HEK293T (cell line): ENCODE measurements at regions not wholly inside any gene's neighbourhood (a gene's known extent, or its start where the extent isn't known, plus 50 kb on each side); places are given as distances from the start of the nearest gene placed in this dataset.

Experiments used
- CTCF ChIA-PET: fragments of 350-600 bp; formaldehyde crosslinking; extraction: SDS; loops from one replicate; lab custom pipeline; 2021; ENCODE audit warnings: antibody characterized with exemption, inconsistent platforms; lab: Yijun Ruan, JAX
- POLR2A ChIA-PET: fragments of 350-600 bp; formaldehyde crosslinking; extraction: SDS; loops from one replicate; lab custom pipeline; 2020; ENCODE audit warnings: antibody characterized with exemption, inconsistent platforms; lab: Yijun Ruan, JAX
- DNase-seq: peaks from one replicate; pipeline ENCODE4 v3.0.0; 2012; ENCODE audit warnings: mixed read lengths; ENCODE audit errors: extremely low spot score
- BHLHE40 ChIP-seq: fragments of 450-650 bp; IDR thresholded peaks from 2 replicates; pipeline ENCODE4 v1.6.1; 2016; ENCODE audit warnings: mild to moderate bottlenecking, moderate library complexity, borderline replicate concordance
- CTBP1 ChIP-seq: fragments of 450-650 bp; IDR thresholded peaks from 2 replicates; pipeline ENCODE4 v1.6.1; 2016; ENCODE audit warnings: borderline replicate concordance
- ELF4 ChIP-seq: fragments of 450-650 bp; IDR thresholded peaks from 2 replicates; pipeline ENCODE4 v1.6.1; 2017; ENCODE audit warnings: antibody characterized with exemption
- FOXA1 ChIP-seq: fragments of 450-650 bp; IDR thresholded peaks from 2 replicates; pipeline ENCODE4 v1.6.1; 2016; ENCODE audit warnings: mild to moderate bottlenecking
- FOXK2 ChIP-seq: fragments of 450-650 bp; IDR thresholded peaks from 2 replicates; pipeline ENCODE4 v1.6.1; 2016; ENCODE audit warnings: mild to moderate bottlenecking
- FOXM1 ChIP-seq: fragments of 450-650 bp; IDR thresholded peaks from 2 replicates; pipeline ENCODE4 v1.6.1; 2017; ENCODE audit warnings: mild to moderate bottlenecking, borderline replicate concordance
- HDGF ChIP-seq: fragments of 450-650 bp; IDR thresholded peaks from 2 replicates; pipeline ENCODE4 v1.6.1; 2017; ENCODE audit warnings: antibody characterized with exemption, borderline replicate concordance
- L3MBTL2 ChIP-seq: fragments of 450-650 bp; conservative IDR thresholded peaks from 2 replicates; pipeline ENCODE4 v1.6.1; 2016; ENCODE audit warnings: mild to moderate bottlenecking
- LEF1 ChIP-seq: fragments of 450-650 bp; IDR thresholded peaks from 2 replicates; pipeline ENCODE4 v1.6.1; 2017; ENCODE audit warnings: mild to moderate bottlenecking, borderline replicate concordance
- NFRKB ChIP-seq: fragments of 450-650 bp; IDR thresholded peaks from 2 replicates; pipeline ENCODE4 v1.6.1; 2016; ENCODE audit warnings: mild to moderate bottlenecking, moderate library complexity
- SP1 ChIP-seq: fragments of 450-650 bp; IDR thresholded peaks from 2 replicates; pipeline ENCODE4 v1.6.1; 2017
- SUZ12 ChIP-seq: fragments of 450-650 bp; IDR thresholded peaks from 2 replicates; pipeline ENCODE4 v1.6.1; 2016; ENCODE audit warnings: mild to moderate bottlenecking
- TARDBP ChIP-seq: fragments of 450-650 bp; IDR thresholded peaks from 2 replicates; pipeline ENCODE4 v1.6.1; 2016
- ZNF384 ChIP-seq: fragments of 450-650 bp; IDR thresholded peaks from 2 replicates; pipeline ENCODE4 v1.6.1; 2016
- TF ChIP-seq, protein P1 (sequence below): fragments of 450-650 bp; IDR thresholded peaks from 2 replicates; pipeline ENCODE4 v1.6.1; 2016

DNA sequence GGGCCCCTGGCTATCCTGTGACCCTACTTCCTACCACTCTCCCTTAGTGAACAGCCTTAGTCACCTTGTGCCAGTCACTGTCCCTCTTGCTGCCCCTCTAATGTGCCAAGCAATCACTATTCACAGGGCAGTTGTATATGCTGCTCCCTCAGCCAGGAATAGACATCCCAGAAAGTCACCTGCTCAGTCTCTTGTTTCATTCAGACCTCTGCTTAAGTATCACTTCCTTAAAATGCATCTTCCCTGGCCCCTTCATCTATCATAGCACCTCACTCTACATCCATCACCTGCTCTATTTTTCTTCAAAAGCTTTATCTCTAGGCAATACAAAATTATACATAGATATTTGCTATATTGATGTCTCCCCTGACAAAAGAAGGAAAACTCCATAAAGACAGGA, 328.4 kb upstream of the NFE2L3 start:
- no peak for DNase-seq
- POLR2A ChIA-PET, result no interaction called here
- TF ChIP-seq LEF1, result no peak
- TF ChIP-seq CTBP1, result no peak
- no peak for TF ChIP-seq FOXM1
- TF ChIP-seq, protein P1, sequence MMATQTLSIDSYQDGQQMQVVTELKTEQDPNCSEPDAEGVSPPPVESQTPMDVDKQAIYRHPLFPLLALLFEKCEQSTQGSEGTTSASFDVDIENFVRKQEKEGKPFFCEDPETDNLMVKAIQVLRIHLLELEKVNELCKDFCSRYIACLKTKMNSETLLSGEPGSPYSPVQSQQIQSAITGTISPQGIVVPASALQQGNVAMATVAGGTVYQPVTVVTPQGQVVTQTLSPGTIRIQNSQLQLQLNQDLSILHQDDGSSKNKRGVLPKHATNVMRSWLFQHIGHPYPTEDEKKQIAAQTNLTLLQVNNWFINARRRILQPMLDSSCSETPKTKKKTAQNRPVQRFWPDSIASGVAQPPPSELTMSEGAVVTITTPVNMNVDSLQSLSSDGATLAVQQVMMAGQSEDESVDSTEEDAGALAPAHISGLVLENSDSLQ, result no peak
- CTCF ChIA-PET, result no interaction called here

DNA sequence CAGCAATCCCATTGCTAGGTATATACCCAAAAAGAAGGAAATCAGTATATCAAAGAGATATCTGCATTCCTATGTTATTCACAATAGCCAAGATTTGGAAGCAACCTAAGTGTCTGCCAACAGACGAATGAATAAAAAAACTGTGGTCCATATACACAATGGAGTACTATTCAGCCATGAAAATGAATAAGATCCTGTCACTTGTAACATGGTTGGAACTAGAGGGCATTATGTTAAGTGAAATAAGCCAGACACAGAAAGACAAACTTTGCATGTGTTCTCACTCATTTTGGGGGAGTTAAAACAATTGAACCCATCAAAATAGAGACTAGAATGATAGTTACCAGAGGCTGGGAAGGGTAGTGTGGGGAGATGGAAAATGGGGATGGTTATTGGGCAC, 323.5 kb upstream of the NFE2L3 start:
- TF ChIP-seq, protein P1, result no peak
- TF ChIP-seq FOXK2 (no peak), HDGF (no peak), FOXA1 (no peak), SUZ12 (no peak), BHLHE40 (no peak), LEF1 (no peak), SP1 (no peak), L3MBTL2 (no peak), CTBP1 (no peak)
- ChIA-PET CTCF (no interaction called here), POLR2A (no interaction called here)
- DNase-seq, result no peak

DNA sequence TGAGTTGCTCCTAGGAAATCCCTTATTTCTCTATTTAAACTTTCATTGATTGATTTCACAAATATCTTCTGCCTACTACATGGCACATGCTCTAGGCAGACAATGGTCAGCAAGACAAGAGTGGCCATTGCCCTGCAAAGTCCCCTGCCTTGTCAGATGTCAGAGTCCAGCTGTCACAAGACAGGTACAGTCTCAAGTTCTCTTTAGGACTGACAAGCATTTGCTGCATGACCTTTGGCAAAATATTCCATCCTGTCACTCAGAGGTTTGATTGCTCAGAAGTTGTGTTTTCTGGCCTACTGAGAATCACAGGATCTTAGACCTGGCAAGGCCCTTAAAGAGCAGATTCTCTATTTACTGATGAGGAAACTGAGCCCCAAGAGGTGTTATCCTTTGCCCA, 322.3 kb upstream of the NFE2L3 start:
- ChIA-PET CTCF (no interaction called here), POLR2A (no interaction called here)
- TF ChIP-seq HDGF, result no peak
- TF ChIP-seq, protein P1, result peak; percentile 54
- DNase-seq, result no peak

DNA sequence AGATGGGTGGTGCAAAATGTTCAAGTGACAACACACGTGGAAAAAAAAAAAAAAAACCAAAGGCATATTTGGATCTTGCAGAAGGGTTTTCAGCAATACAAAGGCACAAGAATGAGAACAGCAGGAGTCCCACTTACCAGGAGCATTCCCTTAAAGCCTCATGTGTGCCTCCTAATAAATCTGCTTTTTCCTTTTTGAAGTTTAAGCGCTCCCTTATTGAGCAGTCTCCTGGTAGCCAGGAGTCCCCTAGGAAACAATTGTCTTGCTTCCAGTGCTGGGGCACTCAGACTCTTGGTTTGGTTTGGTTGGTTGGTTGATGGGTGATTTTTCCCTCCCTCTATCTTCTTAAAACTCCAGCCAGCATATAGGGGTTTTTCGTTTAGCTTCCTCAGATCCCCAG, 321.8 kb upstream of the NFE2L3 start:
- ChIA-PET CTCF (interaction anchor here (0.8 kb wide), 1 partner anchor 10 kb away, joined by 3 read pairs; no protein-coding TSS in a partner anchor), POLR2A (no interaction called here)
- DNase-seq, result no peak
- TF ChIP-seq FOXK2 (no peak), ZNF384 (0 out of 2 replicates have a peak, but pooled peaks have one; percentile 17), NFRKB (no peak)

DNA sequence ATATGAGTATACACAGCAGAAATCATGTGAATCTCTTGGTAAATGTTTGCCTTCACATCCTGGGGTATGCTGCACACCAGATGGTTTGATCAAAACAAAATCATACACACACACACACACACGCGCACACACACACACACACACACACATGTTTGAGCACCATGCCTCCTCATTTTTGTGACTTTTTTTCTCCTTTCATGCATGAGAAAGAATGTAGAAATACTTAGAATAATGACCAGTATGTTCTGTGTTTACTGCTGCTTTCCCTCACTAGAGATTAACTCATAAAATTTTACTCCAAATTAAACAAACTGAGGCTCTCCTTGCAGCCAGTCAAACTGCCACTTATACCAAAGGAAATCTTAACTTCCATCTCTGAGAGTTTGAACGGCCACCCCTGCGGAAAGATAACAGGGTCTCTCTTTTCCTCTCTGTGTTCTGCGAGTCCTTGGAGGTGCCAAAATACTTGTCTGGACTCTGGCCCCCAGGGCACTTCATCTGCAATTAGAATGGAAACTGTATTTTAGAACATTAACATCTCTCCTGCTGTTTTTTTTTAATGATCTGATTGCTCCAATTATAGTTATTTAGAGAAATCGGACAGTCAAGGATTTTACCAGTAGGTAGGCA, 320.8 kb upstream of the NFE2L3 start:
- POLR2A ChIA-PET, result no interaction called here
- DNase-seq, result no peak
- no peak for TF ChIP-seq SUZ12
- CTCF ChIA-PET, result interaction anchor here (0.8 kb wide), 1 partner anchor 11 kb away, joined by 3 read pairs; no protein-coding TSS in a partner anchor

DNA sequence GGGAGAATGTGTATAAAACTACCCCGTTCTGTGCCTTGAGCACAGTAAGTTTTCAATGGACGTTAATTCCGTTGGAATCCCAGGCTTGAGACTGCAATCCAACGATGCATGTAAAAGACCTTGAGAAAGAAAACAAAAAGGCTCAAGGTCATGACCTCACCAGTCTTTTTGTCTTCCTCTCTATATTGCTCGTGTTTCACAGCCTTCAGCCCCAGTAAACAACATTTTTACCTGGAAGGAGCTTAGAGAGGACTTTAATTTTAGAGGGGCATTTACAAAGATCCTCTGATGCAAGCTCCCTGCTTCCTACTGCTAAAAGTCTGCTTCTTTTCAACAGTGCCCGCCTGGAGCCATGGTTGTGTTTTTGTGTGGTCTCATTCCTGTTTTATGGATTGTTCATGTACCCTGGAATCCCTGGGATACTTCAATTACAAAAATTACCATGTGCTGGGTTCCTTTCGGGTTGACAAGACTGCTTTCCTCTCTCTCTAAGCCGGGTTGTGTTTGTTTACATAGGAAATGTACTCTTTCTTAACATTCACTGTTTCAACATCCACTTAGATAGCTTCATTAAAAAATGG, 320.1 kb upstream of the NFE2L3 start:
- no peak for DNase-seq
- CTCF ChIA-PET, result interaction anchor here (0.6 to 1.3 kb wide), 2 partner anchors 13 to 261 kb away, joined by 3 to 5 read pairs; no protein-coding TSS in a partner anchor
- POLR2A ChIA-PET, result interaction anchor here (1.1 kb wide), 1 partner anchor 175 kb away, joined by 4 read pairs; no protein-coding TSS in a partner anchor
- TF ChIP-seq FOXK2 (no peak), ELF4 (no peak), L3MBTL2 (peak; percentile 54; the same call in 1 of the 2 replicates)
- TF ChIP-seq, protein P1, result no peak

DNA sequence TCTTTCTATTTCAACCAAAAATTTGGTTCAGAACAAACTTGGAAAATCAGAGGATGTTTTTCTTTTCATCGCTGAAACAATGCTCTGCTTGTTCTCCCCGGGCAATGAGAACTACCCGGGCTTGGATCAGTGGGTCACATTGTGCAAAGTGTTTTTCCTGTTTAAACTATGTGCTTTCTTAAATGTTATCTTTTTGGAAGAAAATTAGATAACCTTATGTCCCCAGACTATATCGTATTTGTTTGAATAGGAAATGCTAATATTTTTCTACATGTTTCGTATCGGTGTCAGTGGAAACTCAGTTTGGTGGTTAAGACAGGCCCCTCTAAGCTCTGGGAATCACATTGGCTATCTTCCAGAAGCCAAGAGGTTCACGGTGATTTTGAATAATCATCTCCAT, 319.5 kb upstream of the NFE2L3 start:
- TF ChIP-seq HDGF (no peak), NFRKB (no peak), TARDBP (no peak), SP1 (no peak), LEF1 (no peak)
- no peak for DNase-seq
- ChIA-PET CTCF (interaction anchor here (0.6 to 1.3 kb wide), 2 partner anchors 13 to 262 kb away, joined by 3 to 5 read pairs; no protein-coding TSS in a partner anchor), POLR2A (interaction anchor here (1.1 kb wide), 1 partner anchor 176 kb away, joined by 4 read pairs; no protein-coding TSS in a partner anchor)
